ENCODE measurements at regions not wholly inside any gene's neighbourhood (a gene's known extent, or its start where the extent isn't known, plus 50 kb on each side); places are given as distances from the start of the nearest gene placed in this dataset.

DNA sequence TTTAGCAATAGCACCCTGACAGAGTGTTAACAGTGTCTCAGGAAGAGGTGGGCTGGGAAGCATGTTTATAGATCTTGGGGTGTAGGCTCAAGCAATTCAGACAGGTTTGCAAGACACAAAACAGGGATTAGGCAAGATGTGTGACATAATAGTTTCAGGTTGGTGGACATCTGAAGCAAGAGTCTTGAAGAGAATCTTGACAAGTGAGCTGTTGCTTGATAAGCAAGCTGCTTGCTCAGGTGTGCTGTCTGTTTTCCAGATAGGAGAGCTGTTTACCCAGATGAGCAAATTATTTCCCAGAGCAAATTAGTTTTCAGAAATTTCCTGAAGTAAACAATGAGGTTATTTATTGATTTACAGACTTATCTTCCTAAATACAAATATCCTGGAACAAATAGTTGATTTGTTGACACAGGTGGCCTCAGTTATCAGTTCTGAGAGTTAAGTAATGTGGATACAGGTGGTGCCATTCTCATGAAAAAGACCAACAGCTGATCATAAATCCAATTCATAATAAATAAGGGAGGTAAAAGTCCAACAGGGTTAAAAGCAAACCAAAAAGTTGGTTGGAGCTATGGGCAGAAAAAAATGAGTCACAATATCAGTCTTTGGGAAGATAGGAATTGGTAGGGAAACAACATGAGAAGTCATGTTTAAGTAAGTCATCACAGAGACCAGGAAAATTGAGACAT lies 437.3 kb downstream of the TBL1XR1 start:
- H3K4me3 ChIP-seq (ENCODE audit: control insufficient read depth, low read depth, low read length), result no peak overlapping the region
- TF ChIP-seq, protein P1, sequence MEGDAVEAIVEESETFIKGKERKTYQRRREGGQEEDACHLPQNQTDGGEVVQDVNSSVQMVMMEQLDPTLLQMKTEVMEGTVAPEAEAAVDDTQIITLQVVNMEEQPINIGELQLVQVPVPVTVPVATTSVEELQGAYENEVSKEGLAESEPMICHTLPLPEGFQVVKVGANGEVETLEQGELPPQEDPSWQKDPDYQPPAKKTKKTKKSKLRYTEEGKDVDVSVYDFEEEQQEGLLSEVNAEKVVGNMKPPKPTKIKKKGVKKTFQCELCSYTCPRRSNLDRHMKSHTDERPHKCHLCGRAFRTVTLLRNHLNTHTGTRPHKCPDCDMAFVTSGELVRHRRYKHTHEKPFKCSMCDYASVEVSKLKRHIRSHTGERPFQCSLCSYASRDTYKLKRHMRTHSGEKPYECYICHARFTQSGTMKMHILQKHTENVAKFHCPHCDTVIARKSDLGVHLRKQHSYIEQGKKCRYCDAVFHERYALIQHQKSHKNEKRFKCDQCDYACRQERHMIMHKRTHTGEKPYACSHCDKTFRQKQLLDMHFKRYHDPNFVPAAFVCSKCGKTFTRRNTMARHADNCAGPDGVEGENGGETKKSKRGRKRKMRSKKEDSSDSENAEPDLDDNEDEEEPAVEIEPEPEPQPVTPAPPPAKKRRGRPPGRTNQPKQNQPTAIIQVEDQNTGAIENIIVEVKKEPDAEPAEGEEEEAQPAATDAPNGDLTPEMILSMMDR (IDR thresholded peaks at IDR 0.05; ENCODE audit: control insufficient read depth, insufficient read depth, low read depth, low read length, missing control alignments), result no peak
- no peak for DNase-seq (ENCODE audit: low read depth)

DNA sequence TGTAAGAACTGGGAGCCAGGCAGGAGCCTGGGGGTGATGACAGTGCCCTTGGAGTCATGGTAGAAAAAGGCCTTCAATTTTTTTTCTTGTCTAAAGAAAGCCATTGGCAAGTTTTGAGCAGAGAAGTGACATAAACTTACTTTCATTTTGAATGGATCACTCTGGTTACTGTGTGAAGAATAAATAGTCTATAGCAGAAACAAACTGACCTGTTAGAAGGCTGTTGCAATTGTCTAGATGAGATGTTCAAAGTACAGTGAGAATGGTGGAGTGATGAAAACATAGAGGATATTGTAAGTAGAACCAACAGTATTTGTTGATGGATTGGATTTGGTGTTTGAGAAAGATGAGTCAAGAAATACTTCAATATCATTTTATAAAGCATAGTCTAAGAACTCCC lies 439.9 kb downstream of the TBL1XR1 start:
- DNase-seq (ENCODE audit: low read depth), result no peak
- TF ChIP-seq, protein P1 (IDR thresholded peaks at IDR 0.05; ENCODE audit: control insufficient read depth, insufficient read depth, low read depth, low read length, missing control alignments), result no peak
- no peak overlapping the region for H3K4me3 ChIP-seq (ENCODE audit: control insufficient read depth, low read depth, low read length)

DNA sequence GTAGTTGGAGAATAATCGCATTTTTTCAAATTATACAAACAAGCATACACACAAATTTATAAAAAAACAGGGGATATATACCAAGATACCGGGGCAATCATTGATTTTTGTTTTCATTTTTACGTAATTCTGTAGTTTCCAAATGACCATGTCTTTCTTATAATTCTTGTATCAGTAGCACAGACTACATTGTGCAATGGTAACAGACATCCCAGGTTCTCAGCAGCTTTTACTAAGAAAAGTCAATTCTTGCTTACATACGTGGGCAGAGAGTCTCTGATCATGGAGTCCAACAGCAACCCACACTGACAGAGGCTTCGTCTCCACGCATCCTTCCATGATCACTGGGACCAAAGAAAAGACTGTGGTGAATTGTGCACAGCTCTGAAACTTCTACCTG lies 441.3 kb downstream of the TBL1XR1 start:
- no peak for DNase-seq (ENCODE audit: low read depth)
- TF ChIP-seq, protein P1 (IDR thresholded peaks at IDR 0.05; ENCODE audit: control insufficient read depth, insufficient read depth, low read depth, low read length, missing control alignments), result no peak
- H3K4me3 ChIP-seq (ENCODE audit: control insufficient read depth, low read depth, low read length), result no peak overlapping the region

DNA sequence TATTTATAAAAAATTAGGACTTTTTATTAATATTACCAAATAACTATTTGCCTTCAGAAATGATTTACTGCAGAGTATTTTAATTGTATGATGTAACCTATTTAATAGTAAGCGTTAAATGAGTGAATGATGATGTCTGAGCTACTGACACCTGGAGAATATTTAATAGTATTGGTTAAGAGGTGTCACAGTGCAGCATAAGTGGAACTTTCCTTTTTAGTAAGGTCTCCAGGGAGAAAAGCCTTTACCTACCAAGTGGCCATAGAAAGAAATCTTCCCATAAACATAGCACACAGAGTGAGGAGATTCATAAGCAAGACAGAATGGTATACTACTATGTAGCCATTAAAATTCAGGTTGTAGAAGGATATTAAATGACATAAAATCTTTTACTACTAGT lies 441.7 kb downstream of the TBL1XR1 start:
- H3K4me3 ChIP-seq (ENCODE audit: control insufficient read depth, low read depth, low read length), result no peak overlapping the region
- DNase-seq (ENCODE audit: low read depth), result no peak
- TF ChIP-seq, protein P1 (IDR thresholded peaks at IDR 0.05; ENCODE audit: control insufficient read depth, insufficient read depth, low read depth, low read length, missing control alignments), result no peak

DNA sequence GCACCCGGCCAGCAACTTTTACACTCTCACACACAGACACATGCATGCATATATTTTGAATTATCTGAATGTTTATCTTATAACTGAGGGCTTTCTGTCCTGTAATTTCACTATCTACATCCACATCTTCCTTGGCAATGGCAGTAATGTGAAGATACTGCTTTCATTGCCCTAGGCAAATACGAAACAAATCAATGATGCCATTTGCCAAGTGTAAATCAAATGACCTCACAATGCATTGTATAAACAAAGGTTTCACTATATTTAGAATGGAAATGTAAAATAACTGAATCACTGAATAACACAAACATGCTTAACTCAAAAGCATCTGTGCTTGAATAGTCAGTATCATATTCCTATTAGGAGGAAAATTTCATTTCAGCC lies 455.6 kb downstream of the TBL1XR1 start:
- TF ChIP-seq, protein P1 (IDR thresholded peaks at IDR 0.05; ENCODE audit: control insufficient read depth, insufficient read depth, low read depth, low read length, missing control alignments), result no peak
- no peak for DNase-seq (ENCODE audit: low read depth)
- H3K4me3 ChIP-seq (ENCODE audit: control insufficient read depth, low read depth, low read length), result no peak overlapping the region

DNA sequence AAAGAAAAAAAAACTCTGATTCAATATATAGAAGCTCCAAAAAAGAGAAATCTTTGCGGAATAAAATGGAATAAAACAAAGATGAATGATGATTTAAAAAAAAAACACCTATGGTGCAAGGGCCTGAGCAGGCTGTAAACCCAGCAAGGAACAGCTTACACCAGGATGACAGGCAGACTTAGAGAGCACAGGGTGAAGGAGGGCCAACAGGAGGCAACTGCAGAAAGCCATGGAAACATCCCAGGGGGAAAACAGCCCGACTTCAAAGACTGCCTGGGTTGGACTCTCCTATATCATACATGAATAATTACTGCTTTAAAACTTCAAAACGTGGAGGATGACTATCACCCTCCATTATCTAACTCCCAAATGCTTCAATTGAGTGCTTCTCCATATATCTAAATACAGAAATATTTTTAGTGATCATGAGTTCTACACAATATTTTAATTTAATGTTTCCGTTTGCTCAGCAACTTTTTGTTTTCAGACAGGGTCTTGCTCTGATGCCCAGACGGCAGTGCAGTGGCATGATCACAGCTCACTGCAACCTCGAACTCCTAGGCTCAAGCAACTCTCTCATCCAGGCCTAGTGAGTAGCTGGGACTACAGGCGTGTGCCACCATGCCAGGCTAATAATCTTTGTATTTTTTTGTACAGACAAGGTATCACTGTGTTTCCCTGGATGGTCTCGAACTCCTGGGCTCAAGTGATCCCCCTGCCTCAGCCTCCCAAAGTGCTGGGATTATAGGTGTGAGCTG lies 456.2 kb downstream of the TBL1XR1 start:
- no peak for DNase-seq (ENCODE audit: low read depth)
- no peak overlapping the region for H3K4me3 ChIP-seq (ENCODE audit: control insufficient read depth, low read depth, low read length)
- TF ChIP-seq, protein P1 (IDR thresholded peaks at IDR 0.05; ENCODE audit: control insufficient read depth, insufficient read depth, low read depth, low read length, missing control alignments), result no peak

Measured in AG09309 (cell line).